Left colon (tissue), 2 donors: ENCODE measurements at regions not wholly inside any gene's neighbourhood (a gene's known extent, or its start where the extent isn't known, plus 50 kb on each side); places are given as distances from the start of the nearest gene placed in this dataset.
"Not testable (repeated sequence)": the region's sequence is repeated elsewhere in the genome, so short reads cannot be mapped to it uniquely, and the experiment has no call there.

Source experiments
- ATAC-seq: fragments of 200-7000 bp; cut with Tn5 transposase; one replicate; pipeline ENCODE4 v1.9.1; 2020; ENCODE audit warnings: mild to moderate bottlenecking, moderate library complexity
- DNase-seq, 2 donors: peaks; one replicate each; pipeline ENCODE4 v3.0.0-alpha.2; 2020
- intact Hi-C, 2 donors: fragments of 100-400 bp; cut with DNase I in 1 of 2; cut with micrococcal nuclease in 1 of 2; formaldehyde crosslinking; loops; one replicate each; pipeline versions ENCODE4 v1.11.2 to v1.14.0; 2022; cut with DNase I, micrococcal nuclease
- donor health status: DM: no; HTN: no; CAD: no.
- donor health status: DM: yes; HTN: yes; CAD: no.

DNA sequence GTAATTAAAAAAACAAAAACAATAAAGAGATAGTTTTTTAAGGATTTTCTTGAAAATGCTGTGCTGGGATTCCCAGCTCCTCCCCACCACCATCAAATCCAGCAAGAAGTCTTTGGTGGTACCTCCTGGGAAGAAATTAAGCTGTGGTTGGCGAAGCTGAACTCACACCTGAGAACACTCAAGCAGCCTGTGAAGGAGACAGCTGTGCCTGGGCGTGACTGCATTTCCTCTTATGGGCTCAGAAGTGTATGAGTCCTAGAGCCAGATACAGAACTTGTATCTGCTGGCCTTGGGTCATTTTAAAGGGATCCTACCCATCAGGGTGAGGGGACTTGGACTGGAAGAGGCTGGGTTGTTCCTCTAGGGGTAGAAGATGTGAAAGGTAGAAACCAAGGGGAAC lies 561.2 kb upstream of the SGCD start:
- DNase-seq (no peak), ATAC-seq (no peak)
- intact Hi-C loops, result no loop called here

GRCh38 chr5:155767470-155767869 lies 559.5 kb upstream of the SGCD start:
- intact Hi-C loops, result no loop called here
- DNase-seq (no peak), ATAC-seq (no peak)

DNA sequence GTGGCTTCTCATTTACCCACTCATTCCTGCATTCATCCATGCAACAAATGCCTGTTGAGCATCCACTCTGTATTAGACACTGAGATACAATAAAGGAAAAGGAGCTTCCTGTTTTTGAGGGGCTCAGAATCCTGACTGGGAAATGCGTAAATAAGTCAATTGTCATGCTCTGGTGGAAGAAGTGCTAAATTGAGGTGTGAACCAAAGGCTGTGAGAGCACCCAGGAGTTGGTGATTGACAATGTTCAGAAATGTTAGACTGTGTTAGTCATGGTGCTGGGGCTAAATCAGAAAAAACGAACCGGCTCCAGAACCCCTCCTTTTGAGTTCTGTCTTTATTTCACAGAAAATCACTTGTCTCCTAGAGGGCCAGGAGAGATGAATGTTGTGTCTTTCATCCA lies 558.6 kb upstream of the SGCD start:
- DNase-seq, result no peak
- intact Hi-C loops, result no loop called here
- no peak for ATAC-seq

GRCh38 chr5:155772009-155772662 lies 554.8 kb upstream of the SGCD start:
- ATAC-seq (no peak), DNase-seq (no peak)
- intact Hi-C loops, result no loop called here

- intact Hi-C loops, result no loop called here
- ATAC-seq, result no peak
- no peak for DNase-seq
These were observed 553.3 kb upstream of the SGCD start for GRCh38 chr5:155773680-155774079.

DNA sequence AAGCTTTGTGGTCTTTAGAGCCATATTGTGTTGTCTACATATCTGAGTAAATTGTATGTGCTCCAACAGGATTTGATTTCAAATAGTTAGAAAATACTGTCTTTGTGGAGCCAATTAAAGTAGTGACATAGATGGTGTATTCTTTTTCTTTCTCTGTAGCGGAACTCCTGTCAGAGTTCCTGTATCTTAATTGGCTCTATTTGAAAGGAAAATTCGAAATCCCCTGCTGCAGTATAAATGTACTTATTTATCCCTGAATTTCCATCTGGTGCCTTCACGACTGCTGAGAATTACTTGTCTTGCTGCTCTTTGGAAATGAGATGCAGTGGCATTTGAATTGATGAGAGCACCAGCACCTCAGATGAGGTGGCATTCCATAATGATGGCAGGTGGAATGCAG lies 546.7 kb upstream of the SGCD start:
- ATAC-seq, result no peak

DNA sequence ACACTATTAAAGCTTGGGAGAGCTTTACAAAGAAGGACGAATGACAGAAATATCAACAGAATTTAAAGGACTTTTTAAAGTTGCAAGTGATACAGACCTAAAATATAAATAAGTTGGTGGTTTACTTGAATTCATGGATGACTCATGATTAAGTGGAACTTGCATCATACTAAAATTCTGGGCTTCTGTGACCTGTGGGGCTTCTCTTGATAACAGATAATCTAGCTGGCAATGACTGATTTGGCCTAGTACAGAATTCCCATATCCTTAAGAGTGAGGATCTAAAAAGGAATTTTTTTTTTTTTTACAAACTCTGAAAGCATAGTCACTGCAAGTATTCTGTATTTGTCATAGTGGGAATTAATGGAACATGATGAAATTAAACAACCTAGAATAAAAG lies 543.7 kb upstream of the SGCD start:
- no peak for ATAC-seq
- intact Hi-C loops, result no loop called here

More for the DNA sequence above, 546.7 kb upstream of the SGCD start:
- intact Hi-C loops, result no loop called here
- DNase-seq, result no peak

DNA sequence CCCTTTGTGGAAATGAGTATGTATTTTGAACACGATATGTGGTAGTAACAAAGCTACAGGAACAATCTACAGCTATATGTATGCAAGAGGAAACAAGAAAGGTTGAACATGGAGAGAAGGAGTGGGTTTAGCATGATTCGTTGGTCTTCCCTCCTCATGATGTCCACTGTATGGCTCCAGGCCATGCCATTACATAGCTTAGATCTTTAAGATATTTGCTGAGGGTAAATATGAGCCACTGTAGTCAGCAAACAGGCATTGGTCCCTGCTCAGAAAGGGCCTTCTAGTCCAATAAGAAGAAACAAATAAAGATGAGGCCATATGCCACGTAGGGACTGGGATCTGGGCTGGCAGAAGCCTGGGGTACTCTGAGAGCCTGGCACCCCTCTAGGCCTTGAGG lies 543.2 kb upstream of the SGCD start:
- DNase-seq (no peak), ATAC-seq (no peak)
- intact Hi-C loops, result no loop called here

More for the DNA sequence above, 543.7 kb upstream of the SGCD start:
- no peak for DNase-seq

- no peak for ATAC-seq
- intact Hi-C loops, result no loop called here
- DNase-seq, result no peak
These were observed 540.9 kb upstream of the SGCD start for GRCh38 chr5:155786108-155786507.

DNA sequence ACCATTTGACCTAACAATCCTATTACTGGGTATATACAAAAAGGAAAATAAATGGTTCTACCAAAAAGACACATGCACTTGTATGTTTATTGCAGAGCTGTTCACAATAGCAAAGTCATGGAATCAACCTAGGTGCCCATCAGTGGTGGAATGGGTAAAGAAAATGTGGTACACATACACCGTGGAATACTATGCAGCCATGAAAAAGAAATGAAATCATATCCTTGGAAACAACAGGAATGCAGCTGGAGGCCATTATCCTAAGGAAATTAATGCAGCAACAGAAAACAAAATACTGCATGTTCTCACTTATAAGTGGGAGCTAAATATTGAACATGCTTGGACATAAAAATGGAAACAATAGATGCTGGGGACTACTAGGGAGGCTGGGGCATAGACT lies 534.1 kb upstream of the SGCD start:
- ATAC-seq (no peak), DNase-seq (no peak)
- intact Hi-C loops, result no loop called here

GRCh38 chr5:155794795-155795194 lies 532.2 kb upstream of the SGCD start:
- DNase-seq, result no peak
- intact Hi-C loops, result no loop called here
- no peak for ATAC-seq

DNA sequence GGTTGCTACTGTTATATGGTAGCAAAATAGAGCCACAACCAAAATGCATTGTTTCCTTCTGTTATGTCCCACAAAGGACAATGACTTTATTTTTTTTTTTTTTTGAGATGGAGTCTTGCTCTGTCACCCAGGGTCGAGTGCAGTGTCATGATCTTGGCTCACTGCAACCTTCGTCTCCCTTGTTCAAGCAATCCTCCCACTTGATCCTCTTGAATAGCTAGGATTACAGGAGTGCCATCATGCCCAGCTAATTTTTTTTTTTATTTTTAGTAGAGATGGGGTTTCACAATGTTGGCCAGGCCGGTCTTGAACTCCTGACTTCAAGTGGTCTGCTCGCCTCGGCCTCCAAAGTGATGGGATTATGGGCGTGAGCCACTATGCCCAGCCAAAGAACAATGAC lies 527.7 kb upstream of the SGCD start:
- intact Hi-C loops, result no loop called here
- ATAC-seq (no peak), DNase-seq (no peak)

- no peak for ATAC-seq
- DNase-seq, result no peak
- intact Hi-C loops, result no loop called here
These were observed 518.9 kb upstream of the SGCD start for GRCh38 chr5:155807884-155808576.

GRCh38 chr5:155815248-155815647 lies 511.7 kb upstream of the SGCD start:
- DNase-seq (no peak), ATAC-seq (peak; percentile 74)
- intact Hi-C loops, result no loop called here

DNA sequence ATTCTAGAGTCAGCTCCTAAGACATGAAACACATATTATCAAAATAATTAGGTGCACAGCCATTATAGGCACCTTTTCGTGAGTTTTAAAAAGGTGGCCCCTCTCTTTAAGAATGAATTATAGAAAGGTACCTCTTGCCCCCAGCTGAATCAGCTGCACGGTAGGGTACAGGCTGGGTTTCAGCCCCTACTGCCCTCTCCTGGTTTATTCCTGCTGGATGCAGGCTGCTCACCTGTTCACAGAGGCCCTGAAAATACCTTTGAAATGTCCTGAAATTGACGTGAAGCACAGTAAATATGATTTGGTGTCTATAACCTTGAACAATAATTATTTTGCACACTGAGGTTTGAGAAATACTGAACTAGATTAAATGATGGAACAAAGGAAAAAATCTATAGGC lies 504.8 kb upstream of the SGCD start:
- DNase-seq (no peak), ATAC-seq (peak; percentile 54)
- intact Hi-C loops, result no loop called here

- ATAC-seq, result no peak
- intact Hi-C loops, result no loop called here
- no peak for DNase-seq
These were observed 500.1 kb upstream of the SGCD start for GRCh38 chr5:155826611-155827507.

DNA sequence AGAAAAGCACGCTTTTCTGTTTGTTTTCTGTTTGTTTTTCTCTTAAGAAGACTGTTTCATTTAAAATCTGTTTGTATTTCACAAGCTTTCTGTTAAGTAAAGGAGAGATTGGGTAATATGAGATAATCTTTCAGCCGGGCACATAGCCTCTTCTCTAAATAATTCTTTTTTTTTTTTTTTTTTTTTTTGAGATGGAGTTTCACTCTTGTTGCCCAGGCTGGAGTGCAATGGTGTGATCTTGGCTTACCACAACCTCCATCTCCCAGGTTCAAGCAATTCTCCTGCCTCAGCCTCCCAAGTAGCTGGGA lies 499.5 kb upstream of the SGCD start:
- ATAC-seq, DNase-seq, intact Hi-C loops: not testable (repeated sequence)

DNA sequence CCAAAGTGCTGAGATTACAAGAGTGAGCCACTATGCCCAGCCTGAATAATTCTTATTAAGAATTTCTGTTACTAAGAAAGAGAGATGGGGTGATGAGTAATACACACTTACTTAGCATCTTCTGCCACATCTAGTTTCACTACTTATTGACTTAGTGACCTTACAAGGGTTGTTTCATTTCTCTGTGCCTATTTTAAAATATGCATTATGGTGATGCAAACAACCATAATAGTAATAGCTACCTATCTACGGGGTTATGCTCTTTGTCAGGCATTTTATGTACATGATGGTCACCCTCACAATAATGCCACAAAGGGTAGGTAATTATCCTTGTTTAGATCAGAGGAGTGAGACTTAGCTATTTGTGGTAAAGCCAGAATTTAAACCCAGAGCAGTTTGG lies 499.0 kb upstream of the SGCD start:
- ATAC-seq (no peak), DNase-seq (no peak)
- intact Hi-C loops, result no loop called here

- DNase-seq (no peak), ATAC-seq (no peak)
- intact Hi-C loops, result no loop called here
These were observed 495.5 kb upstream of the SGCD start for GRCh38 chr5:155831491-155831890.

- DNase-seq (no peak), ATAC-seq (no peak)
- intact Hi-C loops, result no loop called here
These were observed 493.7 kb upstream of the SGCD start for GRCh38 chr5:155833287-155833686.
